Tibial artery (tissue), 4 donors: ENCODE measurements at regions not wholly inside any gene's neighbourhood (a gene's known extent, or its start where the extent isn't known, plus 50 kb on each side); places are given as distances from the start of the nearest gene placed in this dataset.

Experiments
- DNase-seq, 2 donors: peaks; one replicate each; pipeline ENCODE4 v3.0.0-alpha.2; 2019
- H3K27ac ChIP-seq, 2 donors: fragments of 200-600 bp; sonication (generic) in 1 of 2; 1 replicate in 1 of 2; 2 replicates in 1 of 2; pipeline ENCODE4 v1.5.1; 2018 to 2019; ENCODE audit warnings: mild to moderate bottlenecking in 1 of 2
- H3K27me3 ChIP-seq, 2 donors: fragments of 200-600 bp; sonication (generic) in 1 of 2; one replicate each; pipeline versions ENCODE4 v1.5.1 to v1.6.0; 2016 to 2019
- H3K36me3 ChIP-seq, 3 donors: fragments of 200-600 bp; sonication (generic) in 2 of 3; one replicate each; pipeline ENCODE4 v1.5.1; 2016 to 2019; ENCODE audit warnings: mild to moderate bottlenecking in 2 of 3
- H3K4me1 ChIP-seq, 4 donors: fragments of 200-600 bp; sonication (generic) in 2 of 4; 1 replicate in 3 of 4; 2 replicates in 1 of 4; pipeline ENCODE4 v1.5.1; 2016 to 2019
- H3K4me3 ChIP-seq, 2 donors: fragments of 200-600 bp; sonication (generic) in 1 of 2; 1 replicate in 1 of 2; 2 replicates in 1 of 2; pipeline ENCODE4 v1.5.1; 2018 to 2019; ENCODE audit warnings: mild to moderate bottlenecking in 2 of 2
- H3K9me3 ChIP-seq, 3 donors: fragments of 200-600 bp; sonication (generic) in 1 of 3; one replicate each; pipeline ENCODE4 v1.5.1; 2016 to 2019
- intact Hi-C: fragments of 100-400 bp; cut with DNase I; formaldehyde crosslinking; loops from one replicate; pipeline ENCODE4 v1.15.0; 2023; ENCODE audit warnings: low total_unique reads
- TF ChIP-seq, protein P1 (sequence below), 2 experiments: fragments of 200-600 bp in 1 of 2; fragments of 450-650 bp in 1 of 2; IDR thresholded peaks; one replicate each; pipeline ENCODE4 v1.5.1; 2017 to 2019; ENCODE audit warnings: antibody characterized with exemption in 2 of 2, mild to moderate bottlenecking in 1 of 2, moderate library complexity in 1 of 2

DNA sequence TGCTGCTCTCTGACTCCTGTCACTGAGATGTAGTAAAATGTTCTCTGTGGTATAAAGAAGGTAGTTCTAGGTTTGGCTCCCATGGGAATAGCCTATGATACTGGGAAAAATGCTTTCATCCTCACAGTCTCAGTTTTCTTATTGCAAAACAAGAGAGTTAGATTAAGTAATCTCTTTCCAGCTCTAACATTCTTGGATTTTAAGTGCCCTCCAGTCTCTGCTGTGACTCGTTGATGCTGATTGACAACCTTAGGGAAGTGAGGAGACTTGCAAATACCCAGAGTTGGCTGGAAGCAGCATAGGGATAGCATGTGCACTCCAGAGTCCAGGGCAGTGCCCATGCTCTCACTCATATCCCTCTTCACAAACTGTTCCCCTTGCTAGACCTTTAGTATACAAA is 534.9 kb downstream of the SLC4A3 start:
- Histone ChIP-seq H3K4me3 (no peak overlapping the region), H3K36me3 (no peaks in the 10 kb centered on the region), H3K27ac (no peak overlapping the region), H3K27me3 (no peaks in the 10 kb centered on the region), H3K9me3 (no peaks in the 10 kb centered on the region), H3K4me1 (no peaks in the 10 kb centered on the region)
- TF ChIP-seq, protein P1, sequence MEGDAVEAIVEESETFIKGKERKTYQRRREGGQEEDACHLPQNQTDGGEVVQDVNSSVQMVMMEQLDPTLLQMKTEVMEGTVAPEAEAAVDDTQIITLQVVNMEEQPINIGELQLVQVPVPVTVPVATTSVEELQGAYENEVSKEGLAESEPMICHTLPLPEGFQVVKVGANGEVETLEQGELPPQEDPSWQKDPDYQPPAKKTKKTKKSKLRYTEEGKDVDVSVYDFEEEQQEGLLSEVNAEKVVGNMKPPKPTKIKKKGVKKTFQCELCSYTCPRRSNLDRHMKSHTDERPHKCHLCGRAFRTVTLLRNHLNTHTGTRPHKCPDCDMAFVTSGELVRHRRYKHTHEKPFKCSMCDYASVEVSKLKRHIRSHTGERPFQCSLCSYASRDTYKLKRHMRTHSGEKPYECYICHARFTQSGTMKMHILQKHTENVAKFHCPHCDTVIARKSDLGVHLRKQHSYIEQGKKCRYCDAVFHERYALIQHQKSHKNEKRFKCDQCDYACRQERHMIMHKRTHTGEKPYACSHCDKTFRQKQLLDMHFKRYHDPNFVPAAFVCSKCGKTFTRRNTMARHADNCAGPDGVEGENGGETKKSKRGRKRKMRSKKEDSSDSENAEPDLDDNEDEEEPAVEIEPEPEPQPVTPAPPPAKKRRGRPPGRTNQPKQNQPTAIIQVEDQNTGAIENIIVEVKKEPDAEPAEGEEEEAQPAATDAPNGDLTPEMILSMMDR (IDR thresholded peaks at IDR 0.05), result no peak
- DNase-seq, result no peak
- intact Hi-C loops, result no loop called here

DNA sequence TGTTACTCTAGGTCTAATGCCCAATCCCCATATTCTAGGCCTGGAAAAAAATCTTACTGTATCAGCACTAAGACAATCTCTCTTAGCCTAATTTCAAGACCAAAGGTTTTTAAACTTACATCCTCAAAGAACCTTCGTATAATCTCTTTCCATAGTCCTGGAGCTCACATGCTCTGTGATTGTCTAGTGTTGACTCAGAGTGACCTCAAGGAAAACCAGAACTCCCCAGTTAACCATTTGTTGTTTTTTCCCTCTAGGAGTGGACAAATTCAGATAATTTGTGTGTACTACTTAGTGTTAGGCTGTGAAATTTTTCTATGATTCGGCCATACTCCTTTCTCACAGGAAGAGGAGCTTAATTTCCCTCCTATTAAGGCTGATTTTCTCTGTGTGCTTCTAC is 536.1 kb downstream of the SLC4A3 start:
- TF ChIP-seq, protein P1 (IDR thresholded peaks at IDR 0.05), result no peak
- Histone ChIP-seq H3K27me3 (no peaks in the 10 kb centered on the region), H3K27ac (no peak overlapping the region), H3K4me1 (no peaks in the 10 kb centered on the region), H3K36me3 (no peaks in the 10 kb centered on the region), H3K4me3 (no peak overlapping the region), H3K9me3 (no peaks in the 10 kb centered on the region)
- intact Hi-C loops, result no loop called here
- DNase-seq, result no peak

DNA sequence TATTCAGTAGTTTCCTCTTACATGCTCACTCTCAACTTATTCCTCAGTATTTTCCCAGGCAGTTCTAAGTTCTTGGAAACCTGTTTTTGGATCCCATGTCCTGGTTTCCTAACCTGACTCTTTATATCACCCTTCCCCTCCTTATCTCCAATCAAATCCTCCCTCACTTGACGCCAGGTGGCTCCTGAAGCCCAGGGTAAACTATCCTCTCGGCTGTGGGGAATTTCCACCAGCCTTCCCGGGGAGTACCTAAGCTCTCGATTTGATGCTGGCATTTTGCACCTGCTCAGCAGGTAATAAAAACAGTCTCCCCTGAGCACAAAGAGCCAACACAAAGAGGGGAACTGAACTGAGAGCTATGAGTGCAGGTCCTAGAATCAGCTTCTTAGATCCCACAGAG is 538.0 kb downstream of the SLC4A3 start:
- H3K27ac ChIP-seq, result no peak overlapping the region
- no peaks in the 10 kb centered on the region for H3K36me3 ChIP-seq
- no peak overlapping the region for H3K4me3 ChIP-seq
- TF ChIP-seq, protein P1 (IDR thresholded peaks at IDR 0.05), result no peak
- intact Hi-C loops, result no loop called here
- no peak for DNase-seq
- H3K4me1 ChIP-seq, result no peaks in the 10 kb centered on the region
- no peaks in the 10 kb centered on the region for H3K9me3 ChIP-seq
- H3K27me3 ChIP-seq, result no peaks in the 10 kb centered on the region

DNA sequence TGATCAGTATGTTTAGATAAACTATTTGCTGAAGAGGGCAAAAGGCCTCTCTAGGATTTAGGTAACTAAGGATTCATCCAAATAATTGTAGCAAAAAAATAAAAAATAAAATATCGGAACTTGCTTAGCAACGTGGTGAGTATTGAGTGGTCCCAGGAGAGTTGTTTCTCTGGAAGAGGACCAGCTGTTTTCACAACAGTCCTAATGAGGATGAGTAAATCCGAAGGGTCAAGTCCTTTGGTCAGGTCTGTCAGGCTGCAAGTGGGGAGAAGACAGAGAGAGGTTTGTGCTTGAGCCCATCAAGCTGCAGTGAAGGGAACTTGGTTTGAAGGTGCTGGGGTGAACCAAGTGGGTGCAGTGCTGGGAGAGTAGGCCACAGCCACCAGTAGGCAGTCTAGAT is 539.2 kb downstream of the SLC4A3 start:
- intact Hi-C loops, result no loop called here
- H3K9me3 ChIP-seq, result no peaks in the 10 kb centered on the region
- TF ChIP-seq, protein P1 (IDR thresholded peaks at IDR 0.05), result no peak

DNA sequence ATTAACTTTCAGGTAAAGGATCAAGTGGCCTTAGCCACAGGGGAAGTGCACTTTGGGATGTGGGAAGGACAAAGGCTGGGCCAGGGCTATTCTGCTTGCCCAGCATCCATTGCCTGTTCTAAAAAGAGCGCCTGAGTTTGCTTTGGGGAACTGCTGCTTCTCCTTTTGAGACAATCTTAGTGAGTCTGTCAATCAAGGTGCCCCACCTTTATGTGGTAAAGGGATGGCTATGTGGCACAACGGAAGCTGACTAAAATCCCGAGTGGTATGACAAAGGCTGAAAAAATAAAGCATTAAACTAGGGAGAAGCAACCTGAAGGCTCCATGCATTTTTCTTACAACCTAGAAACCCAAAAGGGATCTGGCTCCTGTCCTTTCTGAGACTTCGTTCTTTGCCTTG is 540.5 kb downstream of the SLC4A3 start:
- H3K4me3 ChIP-seq, result no peak overlapping the region
- H3K27ac ChIP-seq, result no peak overlapping the region
- H3K4me1 ChIP-seq, result no peaks in the 10 kb centered on the region
- no peaks in the 10 kb centered on the region for H3K36me3 ChIP-seq
- intact Hi-C loops, result no loop called here
- TF ChIP-seq, protein P1 (IDR thresholded peaks at IDR 0.05), result no peak
- H3K9me3 ChIP-seq, result no peaks in the 10 kb centered on the region
- no peak for DNase-seq
- no peaks in the 10 kb centered on the region for H3K27me3 ChIP-seq

More for the DNA sequence above, 539.2 kb downstream of the SLC4A3 start:
- H3K4me1 ChIP-seq, result no peaks in the 10 kb centered on the region
- no peaks in the 10 kb centered on the region for H3K27me3 ChIP-seq
- no peak overlapping the region for H3K27ac ChIP-seq
- DNase-seq, result no peak
- no peaks in the 10 kb centered on the region for H3K36me3 ChIP-seq
- H3K4me3 ChIP-seq, result no peak overlapping the region

DNA sequence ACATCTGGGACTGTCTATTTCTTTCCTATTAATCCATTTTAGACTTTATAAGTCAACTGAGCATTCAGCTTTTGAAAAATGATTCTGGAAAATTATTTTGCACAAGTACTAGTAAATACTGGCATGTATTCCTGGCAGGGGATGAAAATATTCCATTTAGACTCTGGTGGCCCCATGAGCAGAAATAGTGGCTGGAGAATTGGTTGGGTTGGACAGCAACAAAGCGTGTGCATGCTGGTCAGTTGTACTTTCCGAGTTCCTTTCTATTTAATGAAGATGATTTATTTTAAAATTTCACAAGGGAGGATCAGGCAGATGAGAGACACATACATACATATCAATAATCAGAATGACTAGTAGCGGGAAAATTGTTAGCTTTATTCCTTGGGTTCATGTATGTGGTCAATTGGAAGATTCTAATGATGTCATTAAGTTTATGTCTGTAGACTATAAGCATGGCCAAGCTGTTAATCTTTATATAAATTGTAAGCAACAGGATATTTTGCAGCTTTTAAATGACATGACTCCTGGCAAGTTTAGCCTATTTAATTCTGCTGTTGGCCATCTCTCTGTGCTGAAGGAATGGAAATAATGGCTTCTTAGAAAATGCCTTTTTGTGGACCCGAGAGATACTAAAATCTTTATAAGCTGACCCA is 541.6 kb downstream of the SLC4A3 start:
- H3K36me3 ChIP-seq, result no peaks in the 10 kb centered on the region
- no peaks in the 10 kb centered on the region for H3K27me3 ChIP-seq
- DNase-seq, result no peak
- no peaks in the 10 kb centered on the region for H3K4me1 ChIP-seq
- no peaks in the 10 kb centered on the region for H3K9me3 ChIP-seq
- H3K4me3 ChIP-seq, result no peak overlapping the region
- intact Hi-C loops, result no loop called here
- no peak overlapping the region for H3K27ac ChIP-seq
- TF ChIP-seq, protein P1 (IDR thresholded peaks at IDR 0.05), result no peak
